Activated T-cell treated with anti-CD3 and anti-CD28 coated beads, Interleukin-2, amount 50 U/mL, for 24 hours (primary cell): ENCODE measurements at regions not wholly inside any gene's neighbourhood (a gene's known extent, or its start where the extent isn't known, plus 50 kb on each side); places are given as distances from the start of the nearest gene placed in this dataset.

Source experiments
- DNase-seq: peaks from one replicate; pipeline ENCODE4 v3.0.0-alpha.2; 2020
- H3K27ac Mint-ChIP-seq: 2 replicates; pipeline ENCODE4 v1.8.0; 2020; ENCODE audit warnings: mild to moderate bottlenecking, mixed read lengths
- H3K27me3 Mint-ChIP-seq: 2 replicates; pipeline ENCODE4 v1.8.0; 2020; ENCODE audit warnings: mixed read lengths
- H3K36me3 Mint-ChIP-seq: 2 replicates; pipeline ENCODE4 v1.8.0; 2020; ENCODE audit warnings: low read depth, mixed read lengths
- H3K4me1 Mint-ChIP-seq: 2 replicates; pipeline ENCODE4 v1.8.0; 2020; ENCODE audit warnings: low read depth, mixed read lengths
- H3K4me3 Mint-ChIP-seq: 2 replicates; pipeline ENCODE4 v1.8.0; 2020; ENCODE audit warnings: mild to moderate bottlenecking, moderate library complexity, mixed read lengths
- H3K9me3 Mint-ChIP-seq: 2 replicates; pipeline ENCODE4 v1.8.0; 2020; ENCODE audit warnings: mixed read lengths

- no peak for DNase-seq
- Mint-ChIP-seq H3K9me3 (peaks cover 16% of the 10 kb centered on the region), H3K4me1 (no peaks in the 10 kb centered on the region), H3K27ac (no peak overlapping the region), H3K27me3 (peaks cover 40% of the 10 kb centered on the region), H3K36me3 (no peaks in the 10 kb centered on the region), H3K4me3 (no peak overlapping the region)
Measured at GRCh38 chr5:75965292-75965691, 117.9 kb upstream of the SV2C start.

GRCh38 chr5:75964008-75964407, 119.2 kb upstream of the SV2C start:
- DNase-seq = no peak
- Mint-ChIP-seq H3K36me3 (no peaks in the 10 kb centered on the region), H3K27me3 (peaks cover 38% of the 10 kb centered on the region), H3K9me3 (peaks cover 13% of the 10 kb centered on the region), H3K27ac (no peak overlapping the region), H3K4me3 (no peak overlapping the region), H3K4me1 (no peaks in the 10 kb centered on the region)

GRCh38 chr5:75963554-75963953, 119.6 kb upstream of the SV2C start:
- Mint-ChIP-seq H3K36me3 (no peaks in the 10 kb centered on the region), H3K27ac (no peak overlapping the region)

GRCh38 chr5:75961818-75962217, 121.4 kb upstream of the SV2C start:
- H3K27ac Mint-ChIP-seq = no peak overlapping the region
- peaks cover 40% of the 10 kb centered on the region for H3K27me3 Mint-ChIP-seq
- H3K4me3 Mint-ChIP-seq = no peak overlapping the region
- no peaks in the 10 kb centered on the region for H3K4me1 Mint-ChIP-seq
- peaks cover 9% of the 10 kb centered on the region for H3K9me3 Mint-ChIP-seq
- DNase-seq = no peak
- no peaks in the 10 kb centered on the region for H3K36me3 Mint-ChIP-seq

More at GRCh38 chr5:75963554-75963953, 119.6 kb upstream of the SV2C start:
- Mint-ChIP-seq H3K4me3 (no peak overlapping the region), H3K9me3 (peaks cover 8% of the 10 kb centered on the region), H3K4me1 (no peaks in the 10 kb centered on the region), H3K27me3 (peaks cover 40% of the 10 kb centered on the region)
- DNase-seq = no peak

- Mint-ChIP-seq H3K36me3 (no peaks in the 10 kb centered on the region), H3K9me3 (peaks cover 6% of the 10 kb centered on the region), H3K4me3 (no peak overlapping the region), H3K4me1 (no peaks in the 10 kb centered on the region), H3K27ac (no peak overlapping the region), H3K27me3 (peaks cover 31% of the 10 kb centered on the region)
- DNase-seq = no peak
Measured at GRCh38 chr5:75960129-75960528, 123.1 kb upstream of the SV2C start.

- Mint-ChIP-seq H3K27ac (no peak overlapping the region), H3K4me1 (no peaks in the 10 kb centered on the region), H3K4me3 (no peak overlapping the region), H3K36me3 (no peaks in the 10 kb centered on the region), H3K9me3 (peaks cover 4% of the 10 kb centered on the region), H3K27me3 (peaks cover 22% of the 10 kb centered on the region)
- no peak for DNase-seq
Measured at GRCh38 chr5:75952963-75953362, 130.2 kb upstream of the SV2C start.

- Mint-ChIP-seq H3K27me3 (peaks cover 22% of the 10 kb centered on the region), H3K9me3 (no peaks in the 10 kb centered on the region), H3K27ac (no peak overlapping the region), H3K4me3 (no peak overlapping the region), H3K4me1 (no peaks in the 10 kb centered on the region), H3K36me3 (no peaks in the 10 kb centered on the region)
- no peak for DNase-seq
Measured at GRCh38 chr5:75952291-75952690, 130.9 kb upstream of the SV2C start.

GRCh38 chr5:75951716-75952115, 131.5 kb upstream of the SV2C start:
- Mint-ChIP-seq H3K36me3 (no peaks in the 10 kb centered on the region), H3K27ac (no peak overlapping the region), H3K4me1 (no peaks in the 10 kb centered on the region), H3K27me3 (peaks cover 22% of the 10 kb centered on the region), H3K4me3 (no peak overlapping the region), H3K9me3 (no peaks in the 10 kb centered on the region)
- DNase-seq = no peak

- DNase-seq = no peak
- H3K27me3 Mint-ChIP-seq = peaks cover 27% of the 10 kb centered on the region
- H3K36me3 Mint-ChIP-seq = no peaks in the 10 kb centered on the region
- no peak overlapping the region for H3K4me3 Mint-ChIP-seq
- H3K4me1 Mint-ChIP-seq = no peaks in the 10 kb centered on the region
- H3K27ac Mint-ChIP-seq = no peak overlapping the region
- no peaks in the 10 kb centered on the region for H3K9me3 Mint-ChIP-seq
Measured at GRCh38 chr5:75951158-75951557, 132.0 kb upstream of the SV2C start.

- H3K36me3 Mint-ChIP-seq = no peaks in the 10 kb centered on the region
- H3K4me3 Mint-ChIP-seq = no peak overlapping the region
- H3K4me1 Mint-ChIP-seq = no peaks in the 10 kb centered on the region
- H3K27me3 Mint-ChIP-seq = peaks cover 22% of the 10 kb centered on the region
- peaks cover 2% of the 10 kb centered on the region for H3K9me3 Mint-ChIP-seq
- DNase-seq = no peak
- H3K27ac Mint-ChIP-seq = no peak overlapping the region
Measured at GRCh38 chr5:75948438-75948837, 134.7 kb upstream of the SV2C start.

GRCh38 chr5:75940418-75940817, 142.8 kb upstream of the SV2C start:
- H3K4me1 Mint-ChIP-seq = no peaks in the 10 kb centered on the region

GRCh38 chr5:75935572-75935971, 147.6 kb upstream of the SV2C start:
- H3K27me3 Mint-ChIP-seq = peaks cover 24% of the 10 kb centered on the region
- H3K27ac Mint-ChIP-seq = no peak overlapping the region
- H3K4me1 Mint-ChIP-seq = no peaks in the 10 kb centered on the region

More at GRCh38 chr5:75940418-75940817, 142.8 kb upstream of the SV2C start:
- Mint-ChIP-seq H3K36me3 (no peaks in the 10 kb centered on the region), H3K9me3 (peaks cover 2% of the 10 kb centered on the region), H3K4me3 (no peak overlapping the region), H3K27me3 (peaks cover 11% of the 10 kb centered on the region), H3K27ac (no peak overlapping the region)
- no peak for DNase-seq

GRCh38 chr5:75933489-75933888, 149.7 kb upstream of the SV2C start:
- H3K9me3 Mint-ChIP-seq = no peaks in the 10 kb centered on the region
- H3K4me3 Mint-ChIP-seq = no peak overlapping the region
- no peaks in the 10 kb centered on the region for H3K36me3 Mint-ChIP-seq
- no peaks in the 10 kb centered on the region for H3K4me1 Mint-ChIP-seq
- H3K27ac Mint-ChIP-seq = no peak overlapping the region
- peaks cover 24% of the 10 kb centered on the region for H3K27me3 Mint-ChIP-seq
- no peak for DNase-seq

More at GRCh38 chr5:75935572-75935971, 147.6 kb upstream of the SV2C start:
- no peak for DNase-seq
- H3K4me3 Mint-ChIP-seq = no peak overlapping the region
- H3K9me3 Mint-ChIP-seq = no peaks in the 10 kb centered on the region
- no peaks in the 10 kb centered on the region for H3K36me3 Mint-ChIP-seq

- Mint-ChIP-seq H3K9me3 (no peaks in the 10 kb centered on the region), H3K36me3 (no peaks in the 10 kb centered on the region), H3K27me3 (peaks cover 25% of the 10 kb centered on the region), H3K4me3 (no peak overlapping the region), H3K4me1 (no peaks in the 10 kb centered on the region), H3K27ac (no peak overlapping the region)
- no peak for DNase-seq
Measured at GRCh38 chr5:75931175-75931574, 152.0 kb upstream of the SV2C start.

GRCh38 chr5:75928992-75929391, 154.2 kb upstream of the SV2C start:
- DNase-seq = no peak
- no peaks in the 10 kb centered on the region for H3K36me3 Mint-ChIP-seq
- peaks cover 23% of the 10 kb centered on the region for H3K27me3 Mint-ChIP-seq
- no peaks in the 10 kb centered on the region for H3K9me3 Mint-ChIP-seq
- no peaks in the 10 kb centered on the region for H3K4me1 Mint-ChIP-seq
- H3K27ac Mint-ChIP-seq = no peak overlapping the region
- no peak overlapping the region for H3K4me3 Mint-ChIP-seq

GRCh38 chr5:75922480-75922879, 160.7 kb upstream of the SV2C start:
- H3K4me1 Mint-ChIP-seq = no peaks in the 10 kb centered on the region
- peaks cover 34% of the 10 kb centered on the region for H3K27me3 Mint-ChIP-seq
- no peaks in the 10 kb centered on the region for H3K36me3 Mint-ChIP-seq
- DNase-seq = no peak
- no peaks in the 10 kb centered on the region for H3K9me3 Mint-ChIP-seq
- no peak overlapping the region for H3K27ac Mint-ChIP-seq
- H3K4me3 Mint-ChIP-seq = no peak overlapping the region
